GM13977 (cell line): ENCODE measurements at regions not wholly inside any gene's neighbourhood (a gene's known extent, or its start where the extent isn't known, plus 50 kb on each side); places are given as distances from the start of the nearest gene placed in this dataset.

Experiments
- DNase-seq: peaks from one replicate; pipeline ENCODE4 v3.0.0; 2012; ENCODE audit warnings: low spot score
- CTCF ChIP-seq: IDR thresholded peaks from 2 replicates; pipeline ENCODE4 v1.5.1; 2012; ENCODE audit warnings: mild to moderate bottlenecking, control low read depth; ENCODE audit not compliant: insufficient read depth; ENCODE audit errors: extremely low read depth, missing control alignments
- in situ Hi-C: fragments of 300-500 bp; cut with MboI; formaldehyde crosslinking; loops from one replicate; pipeline ENCODE4 v1.12.0; 2022; ENCODE audit warnings: low sequenced_read_pairs, low pct_unique_long_range_greater_than_20kb, mixed read lengths, inconsistent platforms; ENCODE audit not compliant: unreplicated experiment

- DNase-seq, result no peak
- TF ChIP-seq CTCF, result no peak
- in situ Hi-C loops, result no loop called here
These were observed 409.8 kb upstream of the TMCO5A start for GRCh38 chr15:37524601-37525000.

- TF ChIP-seq CTCF, result no peak
- DNase-seq, result no peak
- in situ Hi-C loops, result no loop called here
These were observed 406.0 kb upstream of the TMCO5A start for GRCh38 chr15:37528432-37528831.

- TF ChIP-seq CTCF, result no peak
- in situ Hi-C loops, result no loop called here
- DNase-seq, result no peak
These were observed 397.4 kb upstream of the TMCO5A start for GRCh38 chr15:37536967-37537605.

GRCh38 chr15:37537802-37538201 is 396.6 kb upstream of the TMCO5A start:
- no peak for TF ChIP-seq CTCF
- in situ Hi-C loops, result no loop called here
- DNase-seq, result no peak

GRCh38 chr15:37548116-37548515 is 386.3 kb upstream of the TMCO5A start:
- TF ChIP-seq CTCF, result no peak
- DNase-seq, result no peak
- in situ Hi-C loops, result no loop called here

- TF ChIP-seq CTCF, result no peak
- in situ Hi-C loops, result no loop called here
- no peak for DNase-seq
These were observed 383.9 kb upstream of the TMCO5A start for GRCh38 chr15:37550360-37551024.
